Renal cortical epithelial cell (primary cell): ENCODE measurements at regions not wholly inside any gene's neighbourhood (a gene's known extent, or its start where the extent isn't known, plus 50 kb on each side); places are given as distances from the start of the nearest gene placed in this dataset.
"Not testable (repeated sequence)": the region's sequence is repeated elsewhere in the genome, so short reads cannot be mapped to it uniquely, and the experiment has no call there.

ENCODE experiments used
- DNase-seq: peaks from one replicate; pipeline ENCODE4 v3.0.0-alpha.2; 2011; ENCODE audit warnings: low read depth

DNA sequence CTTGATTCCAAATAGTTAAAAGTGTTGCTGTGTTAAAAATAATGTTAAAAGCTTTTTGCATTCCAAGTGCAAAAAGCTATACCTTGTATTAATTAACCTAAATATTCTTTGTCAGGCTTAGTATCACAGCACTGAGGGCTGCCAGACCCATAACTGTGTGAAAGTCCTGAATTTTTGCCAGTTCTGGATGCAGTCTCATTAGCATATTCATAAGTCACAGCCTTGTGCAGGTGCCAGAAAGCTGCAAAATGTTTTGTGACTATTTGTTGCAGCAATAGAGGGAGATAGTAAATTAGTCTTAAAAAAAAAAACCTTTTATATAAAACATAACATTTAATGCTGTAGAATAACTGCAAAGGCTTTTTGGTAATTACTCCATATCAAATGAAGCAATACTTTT lies 56.6 kb downstream of the SLITRK1 start:
- no peak for DNase-seq

DNA sequence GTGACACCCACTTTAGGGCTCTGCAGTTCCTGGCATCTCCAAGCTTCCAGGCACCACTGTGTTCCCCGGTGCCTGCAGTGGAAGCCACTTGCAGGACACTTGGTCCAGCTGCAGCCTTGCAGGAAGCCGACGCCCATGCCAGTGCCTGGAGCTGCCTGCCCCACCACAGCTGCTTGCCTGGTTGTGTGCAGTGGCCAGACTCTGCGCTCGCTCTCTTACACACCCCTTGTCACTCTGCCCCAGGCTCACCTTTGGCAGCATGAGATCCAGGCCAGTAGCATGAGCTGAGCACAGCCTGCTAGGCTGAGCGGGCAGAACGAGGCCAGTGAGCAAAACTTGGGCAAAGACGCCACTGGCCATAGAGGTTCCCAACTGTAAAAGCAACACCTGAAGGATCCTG lies 57.7 kb downstream of the SLITRK1 start:
- no peak for DNase-seq

DNA sequence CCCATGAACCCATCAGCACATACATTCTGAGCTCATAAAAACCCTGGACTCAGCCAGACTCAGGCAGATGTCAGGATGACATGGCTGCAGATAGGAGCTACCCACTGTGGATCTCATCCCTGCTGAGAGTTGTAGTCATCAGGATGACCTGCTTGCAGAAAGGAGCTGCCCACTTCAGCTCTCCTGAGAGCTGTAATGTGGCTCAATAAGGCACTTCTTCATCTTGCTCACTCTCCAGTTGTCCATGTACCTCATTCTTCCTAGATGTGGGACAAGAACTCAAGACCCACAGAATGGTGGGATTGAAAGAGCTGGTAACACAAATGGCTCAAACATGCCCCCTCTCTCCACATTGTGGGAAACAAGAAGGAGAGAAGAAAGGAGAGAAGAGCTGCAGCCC lies 58.2 kb downstream of the SLITRK1 start:
- no peak for DNase-seq

DNA sequence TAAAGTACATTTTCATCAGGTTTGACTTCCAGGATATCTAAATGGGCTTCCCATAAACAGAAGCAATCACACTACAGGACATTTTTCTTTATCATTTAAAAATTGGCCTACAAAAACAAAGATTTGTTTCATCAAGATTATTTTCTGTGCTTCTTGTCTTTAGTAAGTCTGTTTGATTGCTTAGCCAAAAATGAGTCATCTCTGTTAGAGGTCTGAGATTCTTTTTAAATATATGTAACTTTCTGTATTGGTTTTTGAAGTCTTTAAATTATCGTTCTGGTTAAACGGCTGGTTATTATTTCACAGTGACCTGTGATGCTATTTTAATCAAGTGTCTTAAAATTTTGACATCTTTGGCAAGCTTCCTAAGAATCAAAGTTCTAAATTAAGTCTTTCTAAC lies 62.7 kb downstream of the SLITRK1 start:
- no peak for DNase-seq

DNA sequence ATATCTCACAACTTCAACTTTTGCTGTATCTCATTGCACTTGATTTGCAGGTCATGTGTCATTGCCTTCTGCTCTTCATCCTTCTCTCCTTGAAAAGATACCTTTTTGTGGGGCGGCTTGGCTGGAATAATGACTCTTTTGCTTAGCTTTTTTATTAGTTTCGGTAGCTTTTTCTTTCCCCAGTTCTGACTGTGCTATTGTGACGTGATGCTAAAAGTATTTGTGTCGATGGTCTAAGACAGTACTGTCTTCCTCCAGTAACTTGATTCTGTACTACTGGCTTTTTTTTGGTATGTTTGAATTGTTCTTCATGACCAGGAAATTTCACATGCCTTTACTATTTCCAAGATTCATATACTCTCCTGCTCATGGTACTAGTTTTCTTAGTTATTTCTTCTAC lies 63.1 kb downstream of the SLITRK1 start:
- DNase-seq, result no peak

DNA sequence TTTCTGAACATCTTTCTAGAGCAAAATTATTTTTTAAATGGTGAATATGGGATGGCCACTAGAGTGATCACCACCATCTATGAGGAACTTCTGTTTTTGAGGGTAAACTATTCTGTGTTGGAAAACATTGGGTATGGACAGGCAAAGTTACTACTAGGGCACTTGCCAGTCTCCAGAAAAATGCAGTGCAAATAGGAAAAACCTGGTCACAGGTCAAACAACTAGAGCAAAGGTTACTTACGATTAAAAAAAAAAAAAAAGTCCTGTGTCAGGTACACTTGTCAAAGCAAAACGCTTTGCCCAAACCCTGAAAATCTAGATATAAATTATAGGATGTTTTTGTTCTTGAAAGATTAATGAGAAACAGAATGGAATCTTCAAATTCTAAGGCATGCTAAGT lies 66.2 kb downstream of the SLITRK1 start:
- DNase-seq, result no peak

DNA sequence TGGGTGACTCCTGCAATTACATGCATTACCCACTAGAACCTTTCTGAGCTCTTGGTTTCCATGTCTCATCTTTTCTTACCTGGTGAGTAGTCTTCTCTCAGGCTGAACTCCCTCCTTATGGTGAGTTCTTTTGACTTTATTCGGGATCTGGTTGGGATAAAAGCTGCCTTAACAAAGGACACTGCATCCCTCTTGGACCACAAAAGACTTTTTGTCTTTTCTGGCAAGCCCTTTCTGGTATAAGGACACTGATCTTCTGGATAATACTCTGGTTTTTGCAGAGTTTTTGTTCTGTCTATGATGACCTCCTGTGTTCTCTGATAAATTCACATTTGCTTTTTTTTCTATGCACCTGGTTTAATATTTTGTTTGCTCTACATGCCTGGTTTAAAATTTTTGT lies 66.7 kb downstream of the SLITRK1 start:
- DNase-seq, result no peak

- no peak for DNase-seq
Observed at GRCh38 chr13:83810136-83810535, 72.1 kb downstream of the SLITRK1 start.

DNA sequence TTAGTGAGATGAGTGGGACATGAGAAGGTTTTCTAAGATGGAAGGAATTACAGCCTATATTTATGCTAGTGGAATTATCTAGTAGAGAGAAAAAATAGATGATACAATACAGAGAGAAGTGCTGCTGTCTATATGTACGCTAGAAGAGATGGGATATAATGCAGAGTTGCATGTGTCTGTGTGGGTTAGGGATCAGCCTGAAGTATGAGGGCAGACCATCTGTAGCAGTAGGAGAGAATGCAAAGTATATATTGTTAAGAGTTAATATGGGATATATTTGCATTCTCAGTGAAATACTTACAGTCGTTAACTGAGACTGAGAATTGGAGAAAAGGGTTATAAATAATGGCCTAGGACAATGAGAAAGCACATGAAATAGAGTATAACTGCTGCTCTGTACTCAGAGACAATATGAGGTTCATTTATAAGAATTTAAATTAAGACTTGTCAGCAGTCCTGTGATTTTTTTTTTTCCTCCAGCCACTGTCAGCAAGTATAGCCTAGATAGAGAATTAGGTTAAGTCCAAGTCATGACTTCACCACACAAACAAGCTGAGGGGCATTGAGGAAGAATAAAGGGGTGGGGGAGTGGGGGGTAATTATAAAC lies 77.8 kb downstream of the SLITRK1 start:
- DNase-seq, result no peak

DNA sequence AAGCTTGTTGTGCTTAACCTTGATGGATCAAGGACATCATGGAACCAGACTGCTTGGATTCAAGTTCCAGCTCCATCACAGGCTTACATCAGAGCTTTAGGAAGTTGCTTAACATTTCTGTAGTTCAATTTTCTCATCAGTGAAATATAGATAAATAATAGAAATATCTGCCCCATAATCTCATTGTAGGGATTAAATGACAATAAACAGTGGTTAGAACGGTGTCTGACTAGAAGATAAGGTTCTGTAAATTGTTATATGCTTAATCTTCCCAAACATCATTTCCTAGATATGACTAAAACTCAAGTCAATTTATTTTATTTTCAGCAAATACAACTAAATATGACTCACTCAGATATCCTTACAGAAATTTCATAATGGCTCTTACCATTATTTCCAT lies 83.5 kb downstream of the SLITRK1 start:
- DNase-seq, result no peak

- no peak for DNase-seq
Observed at GRCh38 chr13:83796364-83796763, 85.9 kb downstream of the SLITRK1 start.

- DNase-seq, result no peak
Observed at GRCh38 chr13:83794583-83794982, 87.7 kb downstream of the SLITRK1 start.

GRCh38 chr13:83780227-83780626 lies 102.0 kb downstream of the SLITRK1 start:
- peak; percentile 11 for DNase-seq

DNA sequence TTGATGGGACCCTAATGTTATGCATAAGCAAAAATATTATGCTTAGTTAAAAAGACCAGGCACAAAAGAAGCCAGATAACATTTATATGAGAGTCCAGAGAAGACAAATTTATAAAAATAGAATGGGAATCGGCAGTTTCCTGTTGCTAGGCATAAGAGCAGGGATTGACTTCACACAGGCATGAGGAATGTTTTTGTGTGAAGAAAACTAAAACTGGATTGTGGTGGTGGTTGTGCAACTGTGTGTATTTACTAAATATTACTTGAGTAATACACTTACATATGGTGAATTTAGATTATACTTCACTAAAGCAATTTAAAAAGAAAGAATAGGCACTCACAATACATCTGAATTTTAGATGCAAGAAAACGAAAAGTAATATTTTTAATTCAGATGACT lies 108.3 kb downstream of the SLITRK1 start:
- DNase-seq, result no peak

- no peak for DNase-seq
Observed at GRCh38 chr13:83765796-83766195, 116.5 kb downstream of the SLITRK1 start.

- no peak for DNase-seq
Observed at GRCh38 chr13:83761631-83762030, 120.6 kb downstream of the SLITRK1 start.

DNA sequence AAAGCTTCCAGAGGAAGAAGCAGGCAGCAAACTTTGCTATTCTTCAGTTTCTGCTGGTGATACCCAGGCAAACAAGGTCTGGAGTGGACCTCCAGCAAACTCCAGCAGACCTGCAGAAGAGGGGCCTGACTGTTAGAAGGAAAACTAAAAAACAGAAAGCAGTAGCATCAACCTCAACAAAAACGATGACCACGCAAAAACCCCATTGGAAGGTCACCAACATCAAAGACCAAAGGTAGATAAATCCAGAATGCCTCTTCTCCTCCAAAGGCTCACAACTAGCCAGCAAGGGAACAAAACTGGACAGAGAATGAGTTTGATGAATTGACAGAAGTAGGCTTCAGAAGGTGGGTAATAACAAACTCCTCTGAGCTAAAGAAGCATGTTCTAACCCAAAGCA lies 127.1 kb downstream of the SLITRK1 start:
- not testable (repeated sequence) for DNase-seq

GRCh38 chr13:83753912-83754624 lies 128.2 kb downstream of the SLITRK1 start:
- no peak for DNase-seq

DNA sequence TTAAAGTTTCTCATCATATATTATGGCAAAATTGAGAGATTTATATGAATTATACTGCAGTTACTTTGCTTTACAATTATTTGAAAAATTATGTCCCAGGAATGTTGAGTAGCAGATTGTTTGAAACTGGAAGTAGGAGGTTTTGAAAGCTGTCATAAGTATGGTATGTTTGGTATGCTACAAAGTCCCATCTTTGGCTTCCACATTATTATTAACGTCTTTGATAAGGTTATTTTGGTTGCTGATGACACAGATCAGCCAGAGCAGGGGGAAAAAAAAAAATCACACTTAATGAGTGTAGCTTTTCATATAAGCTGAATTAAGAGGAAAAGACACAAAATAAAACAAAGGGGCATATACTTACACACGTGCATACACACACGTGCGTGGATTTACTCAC lies 130.1 kb downstream of the SLITRK1 start:
- DNase-seq, result peak; percentile 2

DNA sequence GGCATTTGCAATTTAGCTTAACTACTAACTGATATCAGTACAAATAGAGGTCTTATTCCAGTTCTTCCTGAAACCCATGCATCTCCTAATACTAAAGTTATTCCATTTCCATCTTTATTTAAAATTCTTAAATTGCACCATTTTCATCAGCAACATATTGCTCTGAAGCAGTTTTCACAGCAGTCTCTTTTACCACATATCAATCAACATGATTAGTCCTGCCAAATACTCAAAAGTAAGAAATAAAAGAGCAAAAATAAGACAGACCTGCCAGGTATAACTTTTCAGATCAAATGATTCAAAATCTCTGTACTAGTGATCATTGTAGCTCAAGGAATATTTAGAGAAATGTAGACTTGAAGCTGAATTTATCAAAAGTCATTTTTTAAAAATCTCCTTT lies 141.7 kb downstream of the SLITRK1 start:
- no peak for DNase-seq

DNA sequence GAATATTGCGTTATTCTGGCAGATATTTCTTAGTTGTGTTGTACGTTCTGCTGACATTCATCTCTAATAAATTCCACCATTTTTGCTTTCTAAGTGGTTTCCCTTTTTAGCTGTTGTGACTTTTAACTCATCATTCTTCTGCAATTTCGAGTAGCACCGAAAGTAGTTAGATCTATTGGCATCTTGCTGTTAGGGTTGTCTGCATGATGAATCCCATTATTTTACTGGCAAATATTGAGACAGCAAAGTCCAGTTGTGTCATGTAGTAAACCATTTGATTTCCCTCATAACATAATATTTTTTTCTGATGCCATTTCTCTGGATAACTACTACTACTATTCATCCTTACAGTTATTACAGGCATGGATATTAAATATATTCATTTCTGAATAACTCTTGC lies 143.9 kb downstream of the SLITRK1 start:
- DNase-seq, result no peak

- DNase-seq, result no peak
Observed at GRCh38 chr13:83733293-83733692, 149.0 kb downstream of the SLITRK1 start.

GRCh38 chr13:83732755-83733154 lies 149.5 kb downstream of the SLITRK1 start:
- no peak for DNase-seq

DNA sequence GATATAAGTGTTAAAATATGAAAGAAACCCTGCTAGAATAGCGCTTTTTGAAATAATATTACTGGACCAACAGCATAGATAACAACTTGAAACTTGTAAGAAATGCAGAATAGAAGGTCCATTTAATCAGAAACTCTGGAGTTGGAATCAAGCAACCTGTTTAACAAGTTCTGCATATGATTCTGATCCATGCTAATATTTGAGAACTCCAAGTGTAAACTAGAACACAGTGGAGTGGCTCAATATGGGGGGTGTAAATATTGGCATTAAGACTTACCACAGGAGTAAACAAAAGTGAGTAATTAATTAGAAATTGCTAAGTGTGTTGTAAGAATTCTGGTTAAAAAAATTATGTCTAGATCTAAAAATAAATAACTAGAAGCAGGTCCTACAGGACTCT lies 151.2 kb downstream of the SLITRK1 start:
- DNase-seq, result no peak
